ENCODE measurements at regions not wholly inside any gene's neighbourhood (a gene's known extent, or its start where the extent isn't known, plus 50 kb on each side); places are given as distances from the start of the nearest gene placed in this dataset.

DNA sequence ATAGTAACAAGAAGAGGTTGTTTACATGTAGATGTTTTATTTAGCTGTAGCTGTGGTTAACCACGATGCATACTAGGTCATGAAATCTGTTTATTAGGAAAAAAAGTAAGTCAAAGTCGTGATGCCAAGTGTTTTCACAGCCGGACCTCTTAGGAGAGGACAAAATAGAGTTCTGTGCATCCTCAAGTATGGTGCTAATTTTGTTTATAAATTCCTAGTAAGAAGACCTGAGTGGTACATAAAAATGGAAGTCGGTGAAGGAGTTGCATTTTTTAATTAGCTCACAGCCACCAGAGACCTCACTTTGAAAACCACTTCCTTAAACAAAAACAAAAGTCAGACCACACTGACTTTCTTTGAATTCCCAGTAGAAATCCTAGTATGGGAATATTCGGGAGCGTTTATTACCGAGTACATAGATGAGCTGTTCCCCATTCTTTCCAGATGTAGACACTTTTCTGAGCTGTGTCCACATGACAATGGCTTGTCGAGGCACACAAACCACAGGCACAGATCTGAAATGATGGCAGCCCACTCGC, 143.6 kb upstream of the UBE2E1 start:
- no peak overlapping the region for H3K27ac ChIP-seq

DNA sequence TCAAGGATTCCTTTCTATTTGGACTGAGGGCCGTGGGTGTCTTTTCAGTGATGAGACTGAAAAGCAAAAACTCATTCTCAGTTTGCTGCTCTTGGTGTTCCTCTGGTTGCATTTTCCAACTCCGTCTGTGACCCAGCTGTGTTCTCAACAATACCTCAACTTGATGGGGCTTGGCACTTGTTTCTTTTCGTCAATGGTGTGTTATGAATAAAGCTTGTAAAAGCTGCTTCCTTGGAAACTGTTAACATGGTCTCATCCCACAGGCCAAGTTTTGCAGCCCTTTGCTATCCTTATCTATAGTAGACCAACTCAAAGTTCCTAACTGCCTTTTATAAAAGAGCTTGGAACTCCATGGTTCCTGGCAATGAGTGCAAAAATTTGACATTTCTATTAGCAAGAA, 142.5 kb upstream of the UBE2E1 start:
- H2AFZ ChIP-seq = no peak overlapping the region
- TF ChIP-seq, protein P1, sequence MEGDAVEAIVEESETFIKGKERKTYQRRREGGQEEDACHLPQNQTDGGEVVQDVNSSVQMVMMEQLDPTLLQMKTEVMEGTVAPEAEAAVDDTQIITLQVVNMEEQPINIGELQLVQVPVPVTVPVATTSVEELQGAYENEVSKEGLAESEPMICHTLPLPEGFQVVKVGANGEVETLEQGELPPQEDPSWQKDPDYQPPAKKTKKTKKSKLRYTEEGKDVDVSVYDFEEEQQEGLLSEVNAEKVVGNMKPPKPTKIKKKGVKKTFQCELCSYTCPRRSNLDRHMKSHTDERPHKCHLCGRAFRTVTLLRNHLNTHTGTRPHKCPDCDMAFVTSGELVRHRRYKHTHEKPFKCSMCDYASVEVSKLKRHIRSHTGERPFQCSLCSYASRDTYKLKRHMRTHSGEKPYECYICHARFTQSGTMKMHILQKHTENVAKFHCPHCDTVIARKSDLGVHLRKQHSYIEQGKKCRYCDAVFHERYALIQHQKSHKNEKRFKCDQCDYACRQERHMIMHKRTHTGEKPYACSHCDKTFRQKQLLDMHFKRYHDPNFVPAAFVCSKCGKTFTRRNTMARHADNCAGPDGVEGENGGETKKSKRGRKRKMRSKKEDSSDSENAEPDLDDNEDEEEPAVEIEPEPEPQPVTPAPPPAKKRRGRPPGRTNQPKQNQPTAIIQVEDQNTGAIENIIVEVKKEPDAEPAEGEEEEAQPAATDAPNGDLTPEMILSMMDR (IDR thresholded peaks at IDR 0.05) = no peak
- no peaks in the 10 kb centered on the region for H3K79me2 ChIP-seq
- H3K27me3 ChIP-seq (ENCODE audit: control insufficient read depth, insufficient read depth, low read length) = no peaks in the 10 kb centered on the region
- no peak overlapping the region for H3K9ac ChIP-seq
- H3K27ac ChIP-seq = no peak overlapping the region
- H3K4me2 ChIP-seq (ENCODE audit: low read length) = no peak overlapping the region
- H3K36me3 ChIP-seq (ENCODE audit: control insufficient read depth, insufficient read depth, low read length) = no peaks in the 10 kb centered on the region
- no peak overlapping the region for H3K4me3 ChIP-seq (ENCODE audit: low read depth, low read length)
- no peaks in the 10 kb centered on the region for H3K4me1 ChIP-seq
- H3K9me3 ChIP-seq (ENCODE audit: control insufficient read depth, low read length) = no peaks in the 10 kb centered on the region

More for the DNA sequence above, 143.6 kb upstream of the UBE2E1 start:
- no peaks in the 10 kb centered on the region for H3K79me2 ChIP-seq
- no peak overlapping the region for H2AFZ ChIP-seq
- H3K36me3 ChIP-seq (ENCODE audit: control insufficient read depth, insufficient read depth, low read length) = no peaks in the 10 kb centered on the region
- no peak overlapping the region for H3K4me2 ChIP-seq (ENCODE audit: low read length)
- TF ChIP-seq, protein P1 (IDR thresholded peaks at IDR 0.05) = no peak
- H3K9me3 ChIP-seq (ENCODE audit: control insufficient read depth, low read length) = no peaks in the 10 kb centered on the region
- no peak overlapping the region for H3K9ac ChIP-seq
- no peak overlapping the region for H3K4me3 ChIP-seq (ENCODE audit: low read depth, low read length)
- no peaks in the 10 kb centered on the region for H3K4me1 ChIP-seq
- H3K27me3 ChIP-seq (ENCODE audit: control insufficient read depth, insufficient read depth, low read length) = no peaks in the 10 kb centered on the region

DNA sequence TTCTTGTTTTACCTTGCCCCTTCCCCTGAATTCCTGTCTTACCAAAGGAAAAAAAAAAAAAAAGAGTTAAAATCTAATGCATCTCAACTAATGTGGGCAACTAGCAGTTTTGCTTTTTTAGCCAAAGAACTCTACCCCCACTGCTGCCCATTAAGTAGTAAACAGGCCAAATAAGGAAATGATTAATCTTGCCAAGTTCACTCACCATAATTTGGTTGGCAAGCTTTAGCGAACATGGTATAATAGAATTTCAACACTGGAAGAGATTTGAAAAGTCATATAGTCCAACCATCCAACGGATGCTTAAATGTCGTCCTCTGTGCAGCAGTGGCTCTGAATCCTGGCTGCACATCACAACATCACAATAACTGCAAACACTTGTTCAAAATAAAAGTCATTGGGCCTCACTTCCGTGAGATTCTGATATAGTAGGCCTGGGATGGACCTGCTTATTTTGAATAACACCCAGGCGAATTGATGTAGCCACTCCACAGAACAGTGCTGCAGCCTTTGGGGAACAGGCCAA, 142.0 kb upstream of the UBE2E1 start:
- no peaks in the 10 kb centered on the region for H3K9me3 ChIP-seq (ENCODE audit: control insufficient read depth, low read length)
- H3K27me3 ChIP-seq (ENCODE audit: control insufficient read depth, insufficient read depth, low read length) = no peaks in the 10 kb centered on the region
- TF ChIP-seq, protein P1 (IDR thresholded peaks at IDR 0.05) = no peak
- no peak overlapping the region for H2AFZ ChIP-seq
- no peak overlapping the region for H3K27ac ChIP-seq
- H3K9ac ChIP-seq = no peak overlapping the region
- H3K4me1 ChIP-seq = no peaks in the 10 kb centered on the region
- H3K4me2 ChIP-seq (ENCODE audit: low read length) = no peak overlapping the region
- H3K79me2 ChIP-seq = no peaks in the 10 kb centered on the region
- H3K36me3 ChIP-seq (ENCODE audit: control insufficient read depth, insufficient read depth, low read length) = no peaks in the 10 kb centered on the region
- H3K4me3 ChIP-seq (ENCODE audit: low read depth, low read length) = no peak overlapping the region

DNA sequence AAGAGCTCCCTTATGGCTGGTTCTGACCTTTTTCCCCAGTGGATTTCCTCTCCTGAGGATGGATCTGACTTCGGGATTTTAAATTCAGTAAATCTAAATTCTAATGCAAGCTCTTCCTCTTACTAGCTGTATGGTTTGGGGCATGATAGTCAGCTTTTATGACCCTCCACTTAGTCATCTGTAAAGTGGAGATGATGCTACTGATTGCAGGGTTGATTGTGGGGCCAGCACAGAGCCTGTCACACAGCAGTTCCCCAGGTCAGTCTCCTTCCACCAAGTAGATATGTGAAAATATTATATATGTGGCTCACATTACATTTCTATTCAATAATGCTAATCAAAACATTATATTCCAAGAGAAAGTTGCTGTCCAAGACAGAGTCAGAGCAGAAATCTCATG, 141.3 kb upstream of the UBE2E1 start:
- H3K4me2 ChIP-seq (ENCODE audit: low read length) = no peak overlapping the region
- no peaks in the 10 kb centered on the region for H3K9me3 ChIP-seq (ENCODE audit: control insufficient read depth, low read length)
- H3K4me1 ChIP-seq = no peaks in the 10 kb centered on the region
- no peaks in the 10 kb centered on the region for H3K79me2 ChIP-seq
- no peak overlapping the region for H3K9ac ChIP-seq
- H3K36me3 ChIP-seq (ENCODE audit: control insufficient read depth, insufficient read depth, low read length) = no peaks in the 10 kb centered on the region
- no peak overlapping the region for H3K27ac ChIP-seq
- TF ChIP-seq, protein P1 (IDR thresholded peaks at IDR 0.05) = no peak
- H3K4me3 ChIP-seq (ENCODE audit: low read depth, low read length) = no peak overlapping the region
- no peak overlapping the region for H2AFZ ChIP-seq
- no peaks in the 10 kb centered on the region for H3K27me3 ChIP-seq (ENCODE audit: control insufficient read depth, insufficient read depth, low read length)

DNA sequence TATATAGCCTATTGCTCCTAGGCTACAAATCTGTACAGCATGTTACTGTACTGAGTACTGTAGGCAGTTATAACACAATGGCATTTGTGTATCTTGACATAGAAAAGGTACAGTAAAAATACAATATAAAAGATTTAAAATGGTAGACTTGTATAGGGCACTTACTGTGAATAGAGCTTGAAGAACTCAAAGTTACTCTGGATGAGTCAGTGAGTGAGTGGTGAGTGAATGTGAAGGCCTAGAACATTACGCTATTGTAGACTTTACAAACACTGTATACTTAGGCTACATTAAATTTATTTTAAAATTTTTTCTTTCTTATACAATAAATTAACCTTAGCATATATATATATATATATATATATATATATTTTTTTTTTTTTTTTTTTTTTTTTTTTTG, 140.0 kb upstream of the UBE2E1 start:
- H3K36me3 ChIP-seq (ENCODE audit: control insufficient read depth, insufficient read depth, low read length) = no peaks in the 10 kb centered on the region
- no peak overlapping the region for H3K4me2 ChIP-seq (ENCODE audit: low read length)
- H3K9ac ChIP-seq = no peak overlapping the region
- H3K4me3 ChIP-seq (ENCODE audit: low read depth, low read length) = no peak overlapping the region
- no peaks in the 10 kb centered on the region for H3K27me3 ChIP-seq (ENCODE audit: control insufficient read depth, insufficient read depth, low read length)
- no peaks in the 10 kb centered on the region for H3K79me2 ChIP-seq
- no peaks in the 10 kb centered on the region for H3K9me3 ChIP-seq (ENCODE audit: control insufficient read depth, low read length)
- H3K27ac ChIP-seq = no peak overlapping the region
- H2AFZ ChIP-seq = no peak overlapping the region
- no peaks in the 10 kb centered on the region for H3K4me1 ChIP-seq
- TF ChIP-seq, protein P1 (IDR thresholded peaks at IDR 0.05) = no peak
